ENCODE measurements at regions not wholly inside any gene's neighbourhood (a gene's known extent, or its start where the extent isn't known, plus 50 kb on each side); places are given as distances from the start of the nearest gene placed in this dataset.
"Not testable (repeated sequence)": the region's sequence is repeated elsewhere in the genome, so short reads cannot be mapped to it uniquely, and the experiment has no call there.

DNA sequence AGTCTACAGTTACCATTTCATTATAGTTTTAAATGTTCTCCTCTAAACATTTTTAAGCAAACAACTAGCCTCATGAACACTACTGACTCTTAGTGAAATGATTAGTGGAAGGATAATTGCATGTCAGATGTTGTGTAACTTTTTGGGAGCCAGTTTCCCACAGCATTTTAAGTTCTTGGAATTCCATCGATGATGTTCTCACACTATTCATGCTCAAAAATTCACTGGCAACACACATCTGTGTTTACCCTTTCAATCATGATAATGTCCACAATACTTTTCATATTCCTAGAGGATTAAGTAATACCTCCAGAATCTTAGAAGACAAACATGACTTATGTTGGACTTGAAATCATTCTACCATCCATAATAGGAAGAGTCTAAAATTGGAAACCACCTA lies 678.1 kb upstream of the ID4 start:
- DNase-seq = no peak

DNA sequence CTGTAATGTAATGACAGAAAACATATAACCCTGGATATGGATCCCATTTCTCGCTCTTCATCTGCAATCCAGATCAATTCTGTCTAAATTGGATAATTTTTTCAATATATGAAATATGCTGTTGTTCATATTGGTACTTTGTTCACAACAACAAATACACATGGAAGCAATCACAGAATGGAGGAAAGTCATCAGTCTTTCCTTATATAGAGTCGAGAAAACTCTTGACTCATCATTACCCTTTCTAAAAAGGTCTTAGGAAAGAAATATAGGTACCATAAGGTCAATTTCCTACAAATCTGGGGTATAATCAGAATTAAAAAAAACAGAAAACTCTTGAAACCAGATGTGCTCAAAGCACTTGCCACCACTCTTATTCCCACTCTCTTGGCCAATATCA lies 677.6 kb upstream of the ID4 start:
- DNase-seq = no peak

DNA sequence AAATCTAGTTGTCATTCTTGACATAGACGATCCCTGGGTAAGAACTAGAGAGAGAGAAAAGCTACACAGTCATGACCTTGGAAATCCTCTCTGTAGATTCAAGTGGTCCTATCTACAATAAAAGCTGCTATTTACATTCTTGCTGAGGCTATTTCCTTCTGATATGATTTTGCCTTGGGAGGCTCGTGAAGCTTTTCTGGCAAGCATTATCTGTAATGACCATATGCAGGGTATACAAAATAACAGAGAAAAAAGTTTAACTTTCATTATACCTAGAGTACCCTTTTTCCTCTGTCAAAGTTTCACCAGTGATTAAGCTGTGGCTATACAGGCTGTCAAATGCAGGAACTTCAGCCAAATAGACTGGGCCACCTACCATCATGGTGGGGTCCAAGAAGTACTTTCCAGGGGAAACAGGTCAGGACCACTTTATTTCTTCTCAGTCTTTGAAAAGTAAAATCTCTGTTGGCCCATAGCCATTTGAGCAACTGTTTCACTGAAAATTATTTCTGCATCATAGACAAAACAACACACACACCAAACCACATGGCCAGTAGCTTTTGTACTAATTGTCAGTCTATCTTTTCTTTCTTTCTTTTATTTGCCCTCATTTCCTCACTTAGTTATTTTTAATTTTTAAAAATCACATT lies 677.0 kb upstream of the ID4 start:
- DNase-seq = no peak

DNA sequence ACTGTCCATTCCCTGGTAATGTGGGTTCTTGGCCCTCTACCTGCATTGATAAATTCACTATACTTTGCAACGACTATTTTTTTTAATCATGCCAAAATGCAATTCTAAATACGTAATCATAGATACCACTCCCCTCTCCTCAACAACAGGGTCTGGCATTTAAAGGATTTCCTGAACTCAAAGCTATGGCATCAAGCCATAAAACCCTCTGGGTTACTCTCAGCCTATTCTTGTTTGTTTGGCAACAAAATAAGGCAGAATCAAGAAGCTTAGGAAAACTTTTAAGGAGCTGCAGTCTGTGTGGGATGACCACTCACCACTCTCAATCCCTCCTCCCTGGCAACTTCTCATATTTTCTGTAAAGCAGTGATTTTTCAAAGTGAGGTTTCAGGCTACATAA lies 669.9 kb upstream of the ID4 start:
- DNase-seq = no peak

DNA sequence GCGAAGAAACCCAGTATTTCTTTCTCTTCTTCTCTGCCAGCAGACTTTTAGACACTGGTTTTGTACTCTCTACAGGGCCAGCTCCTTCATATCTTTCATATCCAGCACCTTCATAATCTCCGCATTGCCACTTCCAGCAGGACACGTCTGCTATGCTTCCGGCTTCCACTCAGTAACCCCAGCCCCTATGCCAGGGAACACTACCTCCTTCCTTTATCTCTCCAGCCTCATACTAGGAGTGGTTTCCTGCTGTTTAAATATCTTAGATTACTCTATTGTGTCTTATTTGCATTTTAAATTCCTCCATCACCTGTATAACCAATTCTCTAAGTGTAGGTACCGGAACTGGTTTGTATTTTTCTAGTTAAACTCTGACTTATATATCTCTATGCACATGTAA lies 667.8 kb upstream of the ID4 start:
- DNase-seq = no peak

DNA sequence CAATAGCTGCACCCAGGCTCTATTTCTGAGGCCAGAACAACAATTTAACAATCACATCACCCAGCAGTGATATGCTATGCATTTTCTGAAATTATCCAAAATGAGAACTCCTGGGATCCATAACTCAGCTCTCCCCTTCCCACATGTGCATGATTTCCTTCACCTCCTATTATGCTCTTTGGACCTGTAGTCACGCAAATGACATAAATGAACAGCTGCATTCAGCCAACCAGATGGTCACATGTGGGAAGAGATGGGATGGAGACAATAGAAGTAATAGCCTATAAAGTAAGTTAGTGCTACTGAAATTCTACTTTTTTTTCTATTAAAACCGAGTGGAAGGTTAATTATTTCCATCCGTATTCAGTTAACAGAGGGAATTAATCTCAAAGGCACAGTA lies 662.1 kb upstream of the ID4 start:
- no peak for DNase-seq

DNA sequence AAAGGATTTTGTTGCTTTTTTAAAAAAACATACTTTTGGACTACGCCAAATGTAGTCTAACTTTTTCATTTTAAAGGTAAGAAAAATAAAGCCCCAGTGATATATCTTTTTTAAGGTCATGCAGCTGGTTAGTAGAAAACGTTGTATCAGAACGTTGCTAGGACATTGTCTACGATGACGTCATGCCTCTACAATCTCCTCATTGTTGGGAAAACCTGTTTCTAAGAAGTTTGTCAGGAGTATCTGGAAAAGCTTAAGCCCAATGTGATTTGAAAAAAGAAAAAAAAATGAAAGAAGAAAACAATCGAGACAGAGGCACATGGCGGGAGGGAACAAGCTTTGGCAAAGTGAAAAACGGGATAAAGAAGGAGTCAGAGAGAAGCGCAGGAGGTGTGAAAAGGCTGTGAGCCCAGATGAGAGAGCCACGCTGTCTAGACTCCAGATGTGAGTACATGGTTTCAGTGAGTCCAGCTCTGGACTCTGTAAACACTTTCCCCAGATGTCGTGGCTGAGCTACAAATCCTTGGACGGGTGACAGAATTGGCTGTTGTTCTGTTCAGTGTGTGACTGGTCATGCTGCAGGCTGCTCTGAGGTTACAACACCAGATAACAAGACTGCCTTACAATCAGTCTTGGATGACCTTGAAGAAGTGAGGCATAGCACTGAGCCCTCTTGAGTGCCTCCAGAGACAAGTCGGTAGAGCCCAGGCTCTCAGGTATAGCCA lies 656.7 kb upstream of the ID4 start:
- DNase-seq = no peak

DNA sequence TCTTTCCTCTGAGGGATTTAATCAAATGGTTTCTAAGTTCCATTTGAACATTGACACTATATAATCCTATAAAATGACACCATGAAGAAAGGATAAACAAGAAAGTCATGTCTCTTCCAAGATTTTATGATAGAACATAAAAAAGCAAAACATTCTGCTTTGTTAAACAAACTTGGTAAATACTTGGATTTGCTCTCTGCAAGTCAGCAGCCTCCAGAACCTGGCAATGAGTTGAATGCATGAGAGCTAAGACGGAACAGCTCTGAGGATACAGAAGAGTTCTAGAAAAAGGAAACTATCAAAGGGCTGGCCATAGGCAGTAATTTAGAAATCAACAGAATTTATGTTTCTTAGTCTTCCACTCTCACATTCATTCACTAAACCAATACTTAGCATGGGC lies 656.0 kb upstream of the ID4 start:
- DNase-seq = no peak

DNA sequence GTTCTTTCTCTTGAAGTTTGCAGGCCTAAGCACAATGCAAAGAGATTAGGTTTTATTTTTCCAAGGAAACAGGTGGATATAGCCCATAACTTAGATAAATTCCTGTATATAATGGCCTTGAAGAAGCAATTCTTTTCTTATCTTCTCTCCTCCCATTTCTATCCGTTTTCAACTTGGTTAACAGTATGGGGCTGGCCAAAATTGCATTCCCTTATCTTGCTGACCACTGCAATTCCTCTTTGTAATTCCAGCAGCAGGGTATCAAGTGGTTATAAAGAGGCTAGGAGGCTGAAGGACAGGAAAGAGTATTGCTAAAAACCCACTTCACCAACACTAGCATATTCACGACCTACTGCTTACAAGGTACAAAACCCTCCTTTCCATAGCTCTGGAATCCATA lies 643.5 kb upstream of the ID4 start:
- no peak for DNase-seq

DNA sequence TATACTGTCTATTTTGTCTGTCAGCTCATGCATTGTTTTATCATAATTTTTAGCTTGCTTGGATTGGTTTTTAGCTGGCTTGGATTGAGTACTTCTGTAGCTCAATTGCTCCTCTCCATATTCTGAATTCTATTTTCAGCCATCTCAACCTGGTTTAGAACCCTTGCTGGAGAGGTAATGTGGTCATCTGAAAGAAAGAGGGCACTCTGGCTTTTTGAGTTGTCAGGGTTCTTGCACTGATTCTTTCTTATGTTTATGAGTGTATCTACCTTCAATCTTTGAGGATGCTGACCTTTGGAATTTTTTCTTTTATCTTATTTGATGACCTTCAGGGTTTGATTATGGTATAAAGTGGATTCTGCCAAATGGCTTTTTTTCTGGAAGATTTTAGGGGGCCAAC lies 632.7 kb upstream of the ID4 start:
- no peak for DNase-seq

DNA sequence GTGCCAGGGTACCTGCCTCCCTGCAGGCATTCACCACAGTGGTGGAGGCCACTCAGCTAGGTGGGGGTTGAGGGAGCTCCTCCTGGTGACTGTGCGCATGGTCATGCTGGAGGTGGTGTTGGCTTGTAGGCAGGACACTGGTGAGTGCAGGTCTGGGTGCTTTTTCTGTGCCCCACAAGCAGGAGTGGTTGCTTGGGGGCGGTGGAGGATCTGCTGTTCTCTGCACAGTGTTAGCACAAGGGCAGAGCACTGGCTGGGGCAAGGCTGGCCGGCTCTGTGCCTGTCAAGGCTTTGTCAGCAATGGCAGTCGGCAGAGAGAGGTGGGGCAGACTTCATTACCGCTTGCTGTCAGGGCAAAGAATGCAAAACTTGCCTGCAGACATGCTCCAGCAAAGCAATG lies 632.1 kb upstream of the ID4 start:
- no peak for DNase-seq

DNA sequence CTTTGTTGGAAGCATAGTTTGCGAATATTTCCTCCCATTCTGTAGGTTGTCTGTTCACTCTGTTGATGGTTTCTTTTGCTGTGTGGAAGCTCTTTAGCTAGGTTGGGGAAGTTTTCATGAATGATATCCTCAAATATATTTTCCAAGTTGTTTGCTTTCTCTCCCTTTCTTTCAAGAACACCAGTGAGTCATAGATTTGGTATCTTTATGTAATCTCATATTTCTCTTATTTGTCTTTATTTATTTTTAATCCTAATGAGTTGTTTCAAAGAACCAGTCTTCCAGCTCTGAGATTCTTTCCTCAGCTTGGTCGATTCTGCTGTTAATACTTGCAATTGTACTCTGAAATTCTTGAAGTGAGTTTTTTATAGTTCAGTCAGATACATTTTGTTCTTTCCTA lies 628.0 kb upstream of the ID4 start:
- DNase-seq = no peak

DNA sequence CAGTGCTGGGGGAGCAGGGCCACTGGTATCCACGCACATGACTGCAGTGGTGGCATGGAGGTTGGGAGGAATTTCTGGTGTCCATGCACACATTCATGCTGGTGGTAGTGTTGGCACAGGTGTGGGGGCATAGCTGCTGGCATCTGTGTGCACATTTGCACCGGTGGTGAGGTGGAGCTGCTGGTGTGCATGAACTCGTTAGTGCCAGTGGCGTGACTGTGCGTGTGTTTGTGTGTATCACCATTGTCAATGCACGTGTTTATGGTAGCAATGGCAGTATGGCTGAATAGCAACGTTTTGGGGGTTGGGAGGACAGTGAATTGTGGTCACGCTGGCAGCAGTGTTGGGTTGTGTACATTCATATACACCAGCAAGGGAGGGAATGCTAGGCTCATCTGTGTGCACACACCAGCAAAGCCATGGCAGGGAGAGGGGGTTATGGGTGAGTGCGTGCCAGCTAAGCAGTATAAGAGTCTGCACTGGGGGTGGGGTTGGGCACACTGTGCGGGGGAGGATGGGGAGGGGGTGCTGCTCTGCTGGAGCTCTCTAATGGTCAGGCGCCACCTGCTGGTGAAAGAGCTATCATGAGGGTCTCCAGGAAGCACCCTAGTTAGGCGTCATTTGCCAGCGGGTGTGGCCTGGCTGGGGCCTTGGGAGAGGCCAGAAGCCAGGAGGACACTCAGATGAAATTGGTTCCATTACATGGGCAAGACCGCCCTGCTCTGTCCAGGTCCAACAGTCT lies 626.1 kb upstream of the ID4 start:
- DNase-seq = peak; percentile 8

DNA sequence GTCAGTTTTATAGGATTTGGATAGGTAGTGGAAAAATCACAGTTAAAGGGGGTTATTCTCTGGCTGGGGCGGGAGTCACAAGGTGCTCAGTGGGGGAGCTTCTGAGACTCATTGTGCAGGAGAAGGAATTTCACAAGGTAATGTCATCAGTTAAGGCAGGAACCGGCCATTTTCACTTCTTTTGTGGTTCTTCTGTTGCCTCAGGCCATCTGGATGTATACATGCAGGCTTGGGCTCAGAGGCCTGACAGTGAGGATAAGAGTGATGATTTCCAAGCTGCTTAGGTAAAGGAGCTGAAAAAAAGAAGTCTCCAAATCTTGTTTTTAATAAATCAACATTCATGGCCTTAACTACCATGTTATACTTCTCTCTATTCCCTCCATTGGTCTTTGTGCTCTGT lies 622.9 kb upstream of the ID4 start:
- DNase-seq = no peak

DNA sequence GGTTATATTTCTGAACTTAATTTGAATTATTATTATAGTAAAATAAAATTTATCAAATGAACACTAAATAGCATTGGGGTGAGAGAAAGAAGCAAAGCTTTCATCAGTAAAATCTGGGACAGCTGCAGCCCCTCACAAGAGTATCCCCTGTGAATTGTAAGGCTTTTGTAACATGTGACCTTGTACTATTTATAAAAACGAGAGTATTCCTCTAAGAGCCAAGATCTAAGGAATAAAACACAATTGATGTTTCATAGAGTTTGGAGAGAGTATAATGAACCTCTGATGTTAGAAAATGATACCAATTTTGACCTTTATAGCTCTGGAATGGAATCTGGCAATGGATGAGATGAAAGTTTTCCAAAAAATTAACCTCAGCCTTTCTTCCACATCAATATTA lies 617.2 kb upstream of the ID4 start:
- DNase-seq = no peak

DNA sequence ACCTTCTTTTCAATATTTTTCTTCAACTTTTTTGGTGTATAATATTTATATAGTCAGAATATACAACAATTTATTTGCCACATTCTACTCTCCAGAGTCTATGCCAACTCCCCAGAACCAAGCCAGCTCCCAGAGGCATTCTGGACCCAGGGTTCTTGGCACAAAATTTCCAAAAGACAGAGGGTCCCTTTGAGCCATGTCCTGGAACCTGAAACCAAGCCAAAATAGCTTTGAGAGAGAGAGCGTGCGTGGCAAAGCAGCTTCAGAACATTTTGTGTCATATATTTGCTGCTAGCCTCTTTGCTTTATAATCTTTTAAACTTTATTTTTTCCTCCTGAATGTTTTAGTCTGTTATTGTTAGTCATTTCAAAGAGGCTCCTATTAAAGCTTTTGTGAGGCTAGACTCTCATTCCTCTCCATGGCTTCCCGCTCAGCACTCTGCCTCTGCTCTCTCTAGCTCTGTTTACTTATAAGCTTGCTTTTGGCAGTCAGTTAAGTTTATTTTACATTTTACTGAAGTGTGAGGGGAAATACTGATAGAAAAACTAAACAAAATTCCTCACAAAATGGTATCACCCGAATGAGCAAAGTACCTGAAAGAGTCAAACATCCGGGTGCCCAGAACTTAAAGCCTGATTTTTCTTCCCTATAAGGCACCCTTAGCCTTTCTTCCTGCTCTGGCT lies 605.1 kb upstream of the ID4 start:
- DNase-seq = no peak

DNA sequence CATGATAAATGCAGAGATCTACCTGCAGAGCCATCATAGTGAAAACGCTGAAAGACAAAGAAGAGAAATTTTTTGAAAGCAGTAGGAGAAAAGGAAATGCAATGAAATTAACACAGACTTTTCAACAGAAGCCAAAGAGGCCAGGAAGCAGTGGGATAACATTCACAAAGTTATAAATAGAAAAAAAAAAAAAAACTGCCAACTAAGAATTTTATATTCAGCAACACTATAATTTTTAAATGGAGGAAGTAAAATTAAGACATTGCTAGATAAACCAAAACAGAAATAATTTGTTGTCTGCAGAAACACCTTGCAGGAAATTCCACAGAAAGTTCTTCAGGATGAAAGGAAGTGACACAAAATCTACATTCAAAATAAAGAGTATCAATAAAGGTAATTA lies 591.5 kb upstream of the ID4 start:
- no peak for DNase-seq

DNA sequence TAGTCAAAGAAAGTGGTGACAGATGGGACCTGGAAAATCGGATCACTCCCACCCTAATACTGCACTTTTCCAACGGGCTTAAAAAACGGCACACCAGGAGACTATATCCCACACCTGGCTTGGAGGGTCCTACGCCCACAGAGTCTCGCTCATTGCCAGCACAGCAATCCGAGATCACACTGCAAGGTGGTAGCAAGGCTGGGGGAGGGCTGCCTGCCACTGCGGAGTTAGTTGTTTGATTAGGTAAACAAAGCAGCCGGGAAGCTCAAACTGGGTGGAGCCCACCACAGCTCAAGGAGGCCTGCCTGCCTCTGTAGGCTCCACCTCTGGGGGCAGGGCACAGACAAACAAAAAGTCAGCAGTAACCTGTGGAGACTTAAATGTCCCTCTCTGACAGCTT lies 590.0 kb upstream of the ID4 start:
- not testable (repeated sequence) for DNase-seq

DNA sequence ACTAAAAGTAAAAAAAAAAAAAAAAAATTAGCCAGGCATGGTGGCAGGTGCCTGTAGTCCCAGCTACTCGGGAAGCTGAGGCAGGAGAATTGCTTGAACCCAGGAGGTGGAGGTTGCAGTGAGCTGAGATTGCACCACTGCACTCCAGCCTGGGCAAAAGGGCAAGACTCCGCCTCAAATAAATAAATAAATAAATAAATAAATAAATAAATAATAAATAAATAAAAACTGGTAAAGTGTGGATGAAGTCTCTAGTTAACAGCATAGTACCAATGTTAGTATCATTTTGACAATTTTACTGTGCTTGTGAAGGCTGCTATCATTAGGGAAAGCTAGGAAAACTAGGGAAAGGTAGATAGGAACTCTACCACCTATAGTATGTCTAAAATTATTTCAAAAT lies 581.0 kb upstream of the ID4 start:
- DNase-seq = not testable (repeated sequence)

DNA sequence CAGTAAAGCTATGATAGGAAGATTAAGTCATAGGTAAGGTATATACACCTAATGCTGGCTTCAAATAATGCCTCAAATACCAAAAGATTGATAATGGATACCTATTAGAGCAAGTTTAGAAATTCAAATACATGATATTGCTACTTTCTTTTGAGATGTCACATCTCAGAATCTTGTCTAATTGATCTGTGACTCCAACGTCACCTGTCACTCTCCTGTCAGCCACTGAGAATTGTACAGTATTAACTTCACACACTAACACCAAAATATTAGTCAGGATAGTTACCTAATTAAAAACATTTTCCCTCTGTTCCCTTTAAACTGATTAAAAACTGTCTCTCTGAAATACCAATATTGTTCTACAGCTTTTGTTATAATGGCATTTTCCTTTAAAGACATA lies 575.5 kb upstream of the ID4 start:
- no peak for DNase-seq

DNA sequence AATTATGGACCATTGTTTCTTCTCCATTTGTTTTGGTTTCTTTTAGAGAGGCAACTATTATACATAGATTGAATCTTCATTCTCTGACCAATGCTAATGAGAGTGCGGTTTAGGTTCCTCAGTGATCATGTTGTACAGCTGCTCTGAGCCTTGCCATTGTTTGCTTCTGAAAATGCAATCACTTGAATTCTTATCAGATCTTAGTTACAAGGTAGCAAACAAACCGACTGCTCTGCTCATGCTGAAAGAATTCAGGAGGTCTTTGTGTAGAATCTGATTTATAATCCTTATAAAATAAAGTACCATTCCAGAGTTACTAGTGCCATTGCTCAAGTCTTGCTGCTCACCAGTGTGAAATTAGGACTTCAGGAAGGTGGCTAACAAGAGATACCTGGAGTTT lies 569.1 kb upstream of the ID4 start:
- no peak for DNase-seq

DNA sequence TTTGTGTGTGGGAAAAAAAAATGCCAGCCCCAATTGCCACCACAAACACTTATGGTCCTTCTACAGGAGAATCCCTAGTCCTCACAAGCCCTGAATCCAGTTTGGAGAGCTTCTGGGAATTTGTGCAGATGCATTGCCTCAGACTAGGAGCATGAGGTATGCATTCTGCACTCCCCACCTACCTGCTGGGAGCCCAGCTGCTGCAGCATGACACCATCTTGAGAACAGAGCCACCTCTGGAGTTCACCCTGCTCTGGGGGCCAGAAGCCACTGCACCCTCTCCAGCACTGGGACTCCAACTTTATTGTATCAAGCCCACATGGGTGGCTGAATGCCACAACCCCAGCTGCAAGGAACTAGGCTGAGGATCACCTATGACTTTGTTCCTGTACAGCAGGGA lies 568.5 kb upstream of the ID4 start:
- DNase-seq = no peak

DNA sequence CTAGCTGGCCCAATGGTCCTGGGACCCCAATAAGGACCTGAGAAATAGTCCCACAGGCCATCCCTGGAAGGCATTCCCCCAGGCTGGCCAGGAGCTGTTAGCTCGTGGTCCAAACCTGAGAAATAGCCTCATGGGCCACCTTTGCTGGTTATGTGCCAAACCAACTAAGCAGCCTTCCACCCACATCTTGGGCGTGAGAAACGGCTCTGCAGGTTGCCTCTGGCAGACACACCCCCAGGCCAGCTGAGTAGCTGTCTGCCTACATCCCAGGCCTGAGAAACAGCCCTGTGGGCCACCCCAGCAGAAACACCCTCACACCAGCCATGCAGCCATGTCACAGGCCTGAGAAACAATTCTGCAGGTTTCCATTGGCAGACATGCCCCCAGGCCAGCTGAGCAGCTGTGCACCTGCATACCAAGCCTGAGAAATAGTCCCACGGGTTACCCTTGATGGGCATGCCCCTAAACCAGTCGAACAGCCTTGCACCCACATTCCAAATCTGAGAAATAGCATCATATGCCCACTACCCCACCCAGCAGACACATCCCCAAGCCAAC lies 567.8 kb upstream of the ID4 start:
- DNase-seq = no peak

DNA sequence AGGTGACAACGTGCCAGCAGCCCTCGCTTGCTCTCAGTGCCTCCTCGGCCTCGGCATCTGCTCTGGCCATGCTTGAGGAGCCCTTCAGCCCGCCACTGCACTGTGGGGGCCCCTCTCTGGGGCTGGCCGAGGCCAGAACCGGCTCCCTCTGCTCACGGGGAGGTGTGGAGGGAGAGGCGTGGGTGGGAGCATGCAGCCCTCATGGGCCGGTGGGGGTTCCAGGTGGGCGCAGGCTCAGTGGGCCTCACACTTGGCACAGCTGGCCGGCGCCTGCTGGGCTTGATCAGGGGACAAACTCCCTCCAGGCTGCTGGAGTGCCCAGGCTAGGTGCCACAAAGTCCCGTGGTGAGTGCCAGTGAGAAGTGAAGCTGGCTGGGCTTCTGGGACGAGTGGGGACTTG lies 566.6 kb upstream of the ID4 start:
- DNase-seq = no peak
